HG02763 (cell line): ENCODE measurements at regions not wholly inside any gene's neighbourhood (a gene's known extent, or its start where the extent isn't known, plus 50 kb on each side); places are given as distances from the start of the nearest gene placed in this dataset.

Experiments used
- ATAC-seq: cut with Tn5 transposase; IDR thresholded peaks from one replicate; pipeline ENCODE4 v1.9.1; 2021; ENCODE audit warnings: mild to moderate bottlenecking, moderate library complexity; ENCODE audit not compliant: unreplicated experiment

GRCh38 chr12:39240587-39240986, 202.3 kb downstream of the KIF21A start:
- ATAC-seq = no peak

- ATAC-seq = no peak
Observed at GRCh38 chr12:39239490-39240486, 203.1 kb downstream of the KIF21A start.

GRCh38 chr12:39237004-39237403, 205.9 kb downstream of the KIF21A start:
- ATAC-seq = no peak

DNA sequence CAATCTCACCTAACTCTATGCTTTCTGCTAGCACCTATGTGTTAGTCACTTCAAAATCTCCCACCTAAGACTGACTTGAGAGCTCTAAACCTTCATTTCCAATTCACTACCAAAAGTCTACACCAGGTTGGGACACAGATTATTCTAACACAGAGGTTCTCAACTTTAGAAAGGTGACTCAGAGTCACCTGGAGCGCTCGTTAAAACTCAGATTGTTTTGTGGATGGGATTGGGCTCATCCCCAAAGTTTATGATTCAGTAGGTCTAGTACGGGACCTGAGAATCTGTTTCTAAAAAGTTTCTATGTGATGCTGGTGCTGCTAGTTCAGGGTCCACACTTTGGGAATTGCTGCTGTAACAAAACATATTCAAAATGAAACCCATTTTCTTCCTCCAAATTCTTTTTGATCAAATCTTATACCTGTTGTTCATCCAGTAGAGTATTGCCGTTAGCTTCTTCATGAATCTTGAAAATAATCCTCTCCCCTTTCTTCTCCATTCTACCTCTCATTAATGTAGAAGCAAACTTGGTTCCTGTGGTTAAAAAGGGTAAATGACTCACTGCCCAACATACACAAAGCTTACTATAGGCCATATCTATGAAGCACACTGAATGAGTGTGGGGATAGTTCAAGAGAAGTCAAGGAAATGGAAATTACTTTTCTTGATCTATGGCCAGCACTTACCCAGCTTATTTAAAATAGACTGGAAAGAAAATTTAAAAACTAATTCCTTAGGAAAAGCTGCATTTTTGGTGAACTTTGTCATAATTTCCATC, 206.7 kb downstream of the KIF21A start:
- no peak for ATAC-seq

DNA sequence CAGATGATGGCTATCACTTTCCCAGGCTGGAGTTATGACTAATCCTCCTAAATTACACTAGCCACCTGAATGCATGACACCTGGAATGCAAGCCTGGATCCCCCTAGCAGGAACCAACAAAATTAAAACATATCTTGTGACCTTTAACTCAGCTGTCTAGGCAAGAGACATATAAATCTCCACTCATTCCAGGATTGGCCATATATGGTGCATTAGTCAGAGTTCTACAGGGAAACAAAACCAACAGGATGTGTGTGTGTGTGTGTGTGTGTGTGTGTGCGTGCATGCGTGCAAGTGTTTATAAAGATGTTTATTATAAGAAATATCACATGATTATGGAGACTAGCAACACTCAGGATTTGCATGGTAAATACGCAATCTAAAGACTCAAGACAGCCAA, 212.8 kb downstream of the KIF21A start:
- no peak for ATAC-seq

GRCh38 chr12:39227218-39227617, 215.7 kb downstream of the KIF21A start:
- no peak for ATAC-seq

DNA sequence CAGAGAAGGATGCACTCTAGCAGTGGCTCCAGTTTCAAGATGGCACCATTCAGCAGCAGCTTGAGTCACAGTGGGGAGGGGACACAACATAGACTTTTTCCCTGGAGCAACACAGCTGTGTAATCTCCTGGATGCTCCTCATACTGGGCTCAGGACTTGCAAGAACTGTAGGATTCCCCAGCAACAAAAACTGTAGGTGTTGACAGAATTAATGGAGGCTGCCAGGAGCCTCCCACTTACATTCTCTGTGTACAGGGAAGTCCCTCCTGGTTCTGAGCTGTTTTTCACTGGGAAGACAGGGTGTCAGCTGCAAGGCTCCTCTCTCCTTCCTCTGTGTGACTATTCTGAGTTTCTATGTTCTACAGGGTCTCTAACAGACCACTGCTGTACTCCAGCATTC, 217.9 kb downstream of the KIF21A start:
- ATAC-seq = no peak

DNA sequence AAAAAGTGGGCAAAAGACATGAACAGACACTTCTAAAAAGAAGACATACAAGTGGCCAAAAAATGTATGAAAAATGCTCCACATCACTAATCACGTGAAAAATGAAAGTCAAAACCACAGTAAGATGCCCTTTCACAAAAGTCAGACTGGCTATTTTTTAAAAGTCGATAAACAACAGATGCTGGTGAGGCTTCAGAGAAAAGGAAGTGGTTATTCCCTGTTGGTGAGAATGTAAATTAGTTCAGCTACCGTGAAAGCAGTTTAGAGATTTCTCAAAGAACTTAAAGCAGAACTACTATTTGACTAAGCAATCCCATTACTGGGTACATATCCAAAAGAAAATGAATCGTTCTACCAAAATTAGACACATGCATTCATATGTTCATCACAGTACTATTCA, 237.0 kb downstream of the KIF21A start:
- ATAC-seq = no peak

DNA sequence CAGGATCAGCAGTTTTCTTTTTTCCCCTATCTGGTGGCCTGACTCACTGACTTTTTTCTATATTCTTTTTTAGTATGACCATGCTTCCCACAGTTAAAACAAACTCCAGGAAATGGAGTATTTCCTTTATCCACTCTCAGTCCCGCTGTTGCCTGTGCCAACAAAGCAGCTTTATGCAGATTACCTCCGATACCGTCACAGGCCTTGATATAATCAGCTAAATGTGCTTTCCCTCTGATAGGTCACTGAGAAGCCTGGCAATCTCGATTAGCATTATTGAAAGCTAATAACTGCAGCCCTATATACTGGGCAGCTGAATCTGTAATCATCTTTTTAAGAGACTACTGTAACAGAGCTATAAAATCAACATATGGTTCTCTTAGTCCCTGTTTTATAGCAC, 243.6 kb downstream of the KIF21A start:
- no peak for ATAC-seq

DNA sequence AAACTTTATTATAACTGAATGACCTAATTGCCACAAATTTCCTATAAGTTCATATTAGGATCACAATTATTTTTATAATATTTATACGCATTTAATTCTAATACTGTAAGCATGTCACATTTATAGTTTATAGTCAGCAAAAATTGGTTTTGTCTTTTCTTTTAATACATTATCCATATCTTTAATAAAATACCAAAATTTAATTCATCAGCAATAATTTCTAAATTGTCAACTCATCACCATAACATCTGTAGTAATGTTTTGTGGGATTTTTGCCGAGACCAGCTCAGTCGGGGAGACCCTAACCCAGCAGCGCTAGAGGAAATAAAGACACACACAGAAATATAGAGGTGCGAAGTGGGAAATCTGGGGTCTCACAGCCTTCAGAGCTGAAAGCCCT, 254.2 kb downstream of the KIF21A start:
- no peak for ATAC-seq

- ATAC-seq = no peak
Observed at GRCh38 chr12:39186744-39187143, 256.2 kb downstream of the KIF21A start.

- no peak for ATAC-seq
Observed at GRCh38 chr12:39178837-39179236, 264.1 kb downstream of the KIF21A start.

GRCh38 chr12:39176356-39176755, 266.6 kb downstream of the KIF21A start:
- no peak for ATAC-seq

DNA sequence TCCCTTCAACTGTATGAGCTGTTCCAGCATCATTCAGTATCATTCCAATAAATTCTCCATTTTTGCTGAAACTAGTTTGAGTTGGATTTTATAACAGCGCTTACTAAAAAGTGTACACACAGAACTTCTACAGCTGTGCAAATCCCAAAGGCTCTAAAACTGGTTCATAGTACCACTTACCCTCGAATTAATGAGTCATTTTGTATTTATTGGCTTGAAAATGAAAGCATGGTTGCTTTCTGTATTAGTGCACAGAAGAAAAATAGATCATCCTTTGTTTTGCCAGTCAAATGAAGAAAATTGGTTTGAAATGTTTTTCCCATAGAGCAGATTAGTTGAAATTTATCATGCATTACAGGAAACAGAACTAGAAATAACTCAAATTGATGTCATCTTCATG, 268.3 kb upstream of the CPNE8 start:
- no peak for ATAC-seq

- ATAC-seq = no peak
Observed at GRCh38 chr12:39165338-39165737, 259.9 kb upstream of the CPNE8 start.

DNA sequence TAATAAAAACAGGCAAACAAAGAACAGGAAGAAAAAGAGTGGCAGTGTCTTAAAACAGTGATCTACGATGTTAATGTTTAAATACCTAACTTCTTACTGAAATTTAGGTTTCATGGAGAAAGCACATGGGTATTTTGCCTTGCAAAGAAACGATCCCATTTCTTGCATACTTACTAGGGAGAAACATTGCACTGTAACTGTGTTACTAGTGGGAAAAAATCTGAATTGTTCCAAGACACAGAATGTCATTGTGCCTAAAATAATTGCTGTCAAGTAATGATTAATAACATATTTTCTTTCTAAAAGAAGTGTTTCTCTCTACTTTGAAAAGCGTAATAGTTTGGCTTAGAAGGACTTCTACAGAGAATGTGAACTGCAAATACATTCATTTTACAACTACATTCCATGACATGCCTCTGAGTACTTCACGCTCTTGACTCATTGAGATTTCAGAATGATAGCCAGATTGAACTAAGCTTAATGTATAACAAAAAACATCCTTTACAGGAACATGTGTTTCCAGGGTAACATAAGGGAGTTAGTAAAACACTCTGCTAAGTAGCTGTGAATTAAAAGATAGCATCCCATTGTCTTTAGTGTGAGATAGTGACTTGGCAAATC, 256.2 kb upstream of the CPNE8 start:
- no peak for ATAC-seq

- ATAC-seq = no peak
Observed at GRCh38 chr12:39157696-39158342, 252.4 kb upstream of the CPNE8 start.

- no peak for ATAC-seq
Observed at GRCh38 chr12:39145175-39145999, 240.0 kb upstream of the CPNE8 start.

DNA sequence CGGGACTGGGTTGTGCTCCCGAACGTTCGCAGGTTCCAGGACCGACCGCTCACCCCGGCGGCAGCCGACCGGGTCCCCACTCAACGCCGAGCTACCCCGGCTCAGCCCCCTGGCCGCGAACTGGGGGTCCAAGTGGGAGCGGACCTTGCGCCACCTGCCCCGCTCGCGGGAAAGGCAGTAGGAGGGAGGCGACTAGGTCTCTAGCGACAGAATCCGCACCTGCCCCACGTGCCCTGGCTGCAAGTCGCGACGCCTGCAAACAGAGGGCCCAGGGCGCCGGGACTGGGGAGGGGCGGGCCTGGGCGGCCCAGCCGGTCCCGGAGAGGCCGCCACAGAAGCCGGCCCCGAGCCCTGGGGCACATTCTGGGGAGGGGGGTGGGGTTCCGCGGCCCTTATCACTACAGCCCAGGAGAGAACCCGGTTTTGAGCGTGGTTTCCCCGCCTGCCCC, 239.2 kb upstream of the CPNE8 start:
- ATAC-seq = no peak

DNA sequence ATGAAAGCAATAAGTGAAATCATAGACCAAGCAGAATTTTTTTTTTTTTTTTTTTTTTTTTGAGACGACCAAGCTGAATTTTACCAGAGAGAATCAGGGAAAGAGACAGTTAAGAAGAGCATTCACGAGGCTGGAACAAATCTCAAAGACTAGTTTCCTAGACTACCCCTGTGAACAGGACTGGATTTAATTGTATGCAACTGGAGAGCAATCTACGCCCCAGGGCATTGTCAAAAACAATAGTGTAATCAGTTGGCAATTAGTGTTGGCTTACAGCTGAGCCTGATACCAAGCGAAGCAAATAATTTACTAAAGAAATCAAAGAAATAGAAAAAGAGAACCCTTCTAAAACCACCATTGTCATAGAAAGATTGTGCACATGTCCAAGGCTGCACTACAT, 232.9 kb upstream of the CPNE8 start:
- ATAC-seq = no peak
